ENCODE measurements at regions not wholly inside any gene's neighbourhood (a gene's known extent, or its start where the extent isn't known, plus 50 kb on each side); places are given as distances from the start of the nearest gene placed in this dataset.

GRCh38 chr15:31163769-31164572 is 62.4 kb upstream of the TRPM1 start:
- Mint-ChIP-seq H3K9me3 (no peaks in the 10 kb centered on the region), H3K36me3 (ENCODE audit: low read depth) (no peaks in the 10 kb centered on the region), H3K27me3 (ENCODE audit: insufficient read depth) (peaks cover 1% of the 10 kb centered on the region), H3K4me1 (peaks cover 2% of the 10 kb centered on the region), H3K4me3 (no peak overlapping the region), H3K27ac (no peak overlapping the region)
- no peaks in the 10 kb centered on the region for H3K36me3 ChIP-seq (ENCODE audit: control insufficient read depth, insufficient read depth, low read length)
- 80 to 90% methylated on average over 5 to 6 of the region's 6 CpGs for WGBS, 2 experiments (ENCODE audit: insufficient coverage in 1 of 2, insufficient read length in 1 of 2)
- H3K27me3 ChIP-seq (ENCODE audit: control insufficient read depth, insufficient read depth, low read length, poor library complexity, severe bottlenecking): no peaks in the 10 kb centered on the region
- H3K27ac ChIP-seq (ENCODE audit: low read depth, low read length): no peak overlapping the region
- H3K9ac ChIP-seq (ENCODE audit: extremely low read depth, low read length, poor library complexity, severe bottlenecking): no peak overlapping the region
- no peak overlapping the region for H3K4me3 ChIP-seq (ENCODE audit: low read length)
- H3K9me3 ChIP-seq (ENCODE audit: control insufficient read depth, low read length): no peaks in the 10 kb centered on the region
- no peak for DNase-seq
- H3K4me1 ChIP-seq (ENCODE audit: control insufficient read depth, insufficient read depth, low read length): no peaks in the 10 kb centered on the region
- TF ChIP-seq CTCF (conservative IDR thresholded peaks at IDR 0.05): no peak

GRCh38 chr15:31164573-31164912 is 63.0 kb upstream of the TRPM1 start:
- Mint-ChIP-seq H3K9me3 (no peaks in the 10 kb centered on the region), H3K27me3 (ENCODE audit: insufficient read depth) (peaks cover 1% of the 10 kb centered on the region), H3K36me3 (ENCODE audit: low read depth) (no peaks in the 10 kb centered on the region), H3K4me1 (no peaks in the 10 kb centered on the region), H3K4me3 (no peak overlapping the region), H3K27ac (no peak overlapping the region)
- no peaks in the 10 kb centered on the region for H3K9me3 ChIP-seq (ENCODE audit: control insufficient read depth, low read length)
- no peak overlapping the region for H3K9ac ChIP-seq (ENCODE audit: extremely low read depth, low read length, poor library complexity, severe bottlenecking)
- no peaks in the 10 kb centered on the region for H3K4me1 ChIP-seq (ENCODE audit: control insufficient read depth, insufficient read depth, low read length)
- H3K36me3 ChIP-seq (ENCODE audit: control insufficient read depth, insufficient read depth, low read length): no peaks in the 10 kb centered on the region
- DNase-seq: no peak
- WGBS, 2 experiments (ENCODE audit: insufficient coverage in 1 of 2, insufficient read length in 1 of 2): 80 to 89% methylated on average over 1 of the region's 1 CpG
- H3K4me3 ChIP-seq (ENCODE audit: low read length): no peak overlapping the region
- no peak for TF ChIP-seq CTCF (conservative IDR thresholded peaks at IDR 0.05)
- no peak overlapping the region for H3K27ac ChIP-seq (ENCODE audit: low read depth, low read length)
- H3K27me3 ChIP-seq (ENCODE audit: control insufficient read depth, insufficient read depth, low read length, poor library complexity, severe bottlenecking): no peaks in the 10 kb centered on the region

- H3K27me3 Mint-ChIP-seq (ENCODE audit: insufficient read depth): peaks cover 1% of the 10 kb centered on the region
- H3K27ac Mint-ChIP-seq: no peak overlapping the region
- WGBS, 2 experiments (ENCODE audit: insufficient coverage in 1 of 2, insufficient read length in 1 of 2): 92 to 97% methylated on average over 6 to 7 of the region's 7 CpGs
- Histone ChIP-seq H3K4me1 (ENCODE audit: control insufficient read depth, insufficient read depth, low read length) (no peaks in the 10 kb centered on the region), H3K27me3 (ENCODE audit: control insufficient read depth, insufficient read depth, low read length, poor library complexity, severe bottlenecking) (no peaks in the 10 kb centered on the region), H3K9ac (ENCODE audit: extremely low read depth, low read length, poor library complexity, severe bottlenecking) (no peak overlapping the region), H3K27ac (ENCODE audit: low read depth, low read length) (no peak overlapping the region), H3K4me3 (ENCODE audit: low read length) (no peak overlapping the region), H3K9me3 (ENCODE audit: control insufficient read depth, low read length) (no peaks in the 10 kb centered on the region), H3K36me3 (ENCODE audit: control insufficient read depth, insufficient read depth, low read length) (no peaks in the 10 kb centered on the region)
- H3K36me3 Mint-ChIP-seq (ENCODE audit: low read depth): no peaks in the 10 kb centered on the region
- TF ChIP-seq CTCF (conservative IDR thresholded peaks at IDR 0.05): no peak
- no peak overlapping the region for H3K4me3 Mint-ChIP-seq
- H3K9me3 Mint-ChIP-seq: no peaks in the 10 kb centered on the region
- DNase-seq: no peak
- no peaks in the 10 kb centered on the region for H3K4me1 Mint-ChIP-seq
These were observed 68.0 kb upstream of the TRPM1 start for GRCh38 chr15:31169558-31169957.

Data from endodermal cell (in vitro differentiated cells).